A673 (cell line): ENCODE measurements at regions not wholly inside any gene's neighbourhood (a gene's known extent, or its start where the extent isn't known, plus 50 kb on each side); places are given as distances from the start of the nearest gene placed in this dataset.

Experiments used
- BruUV-seq: library from RNA; stranded (reverse); fragments of 400-500 nt; replicated peaks from 2 replicates; lab custom pipeline; 2021; lab: Mats Ljungman, UMichigan
- CTCF ChIA-PET: fragments of 300-600 bp; sonication (Branson Sonifier 250); formaldehyde crosslinking; loops from one replicate; lab custom pipeline; 2022; ENCODE audit warnings: antibody characterized with exemption; lab: Charles Lee
- POLR2A ChIA-PET: fragments of 300-600 bp; sonication (Branson Sonifier 250); formaldehyde crosslinking; loops from one replicate; lab custom pipeline; 2022; ENCODE audit warnings: antibody characterized with exemption; ENCODE audit not compliant: low non-redundant PET; lab: Charles Lee
- DNase-seq: peaks from one replicate; pipeline ENCODE4 v3.0.0-alpha.2; 2015; ENCODE audit warnings: low spot score
- H3K27ac ChIP-seq: fragments of 200-600 bp; sonication (generic); 2 replicates; pipeline ENCODE4 v1.5.1; 2016; ENCODE audit warnings: mixed run types, low read depth, mild to moderate bottlenecking, mixed read lengths, antibody characterized with exemption, low read length; ENCODE audit not compliant: poor library complexity, severe bottlenecking
- H3K27me3 ChIP-seq: fragments of 200-600 bp; sonication (generic); replicated peaks from 2 replicates; pipeline ENCODE4 v1.6.1; 2017; ENCODE audit warnings: mixed run types, low read depth, mild to moderate bottlenecking, mixed read lengths, antibody characterized with exemption, low read length; ENCODE audit not compliant: insufficient read depth, poor library complexity
- H3K36me3 ChIP-seq: fragments of 200-600 bp; sonication (generic); 2 replicates; pipeline ENCODE4 v1.6.1; 2016; ENCODE audit warnings: mixed run types, mild to moderate bottlenecking, mixed read lengths, antibody characterized with exemption, low read length; ENCODE audit not compliant: insufficient read depth, poor library complexity, severe bottlenecking
- H3K4me1 ChIP-seq: fragments of 200-600 bp; sonication (generic); 2 replicates; pipeline ENCODE4 v1.6.1; 2017; ENCODE audit warnings: mixed run types, mild to moderate bottlenecking, mixed read lengths, antibody characterized with exemption, low read length; ENCODE audit not compliant: insufficient read depth, poor library complexity, severe bottlenecking
- H3K4me3 ChIP-seq: fragments of 200-600 bp; sonication (generic); 2 replicates; pipeline ENCODE4 v1.5.1; 2016; ENCODE audit warnings: low read depth, mixed run types, mild to moderate bottlenecking, mixed read lengths, low read length; ENCODE audit not compliant: poor library complexity, severe bottlenecking
- H3K9me3 ChIP-seq: fragments of 200-600 bp; sonication (generic); 2 replicates; pipeline ENCODE4 v1.6.1; 2016; ENCODE audit warnings: mixed run types, low read depth, mild to moderate bottlenecking, mixed read lengths, antibody characterized with exemption, low read length; ENCODE audit not compliant: poor library complexity, severe bottlenecking
- EZH2 ChIP-seq: fragments of 200-600 bp; sonication (generic); IDR thresholded peaks from 2 replicates; pipeline ENCODE4 v1.6.1; 2017; ENCODE audit warnings: borderline replicate concordance, low read depth, mild to moderate bottlenecking, mixed read lengths, antibody characterized with exemption, low read length; ENCODE audit not compliant: poor library complexity, severe bottlenecking
- intact Hi-C: fragments of 100-400 bp; cut with micrococcal nuclease; formaldehyde crosslinking; loops from one replicate; pipeline ENCODE4 v1.10.0; 2022; ENCODE audit not compliant: unreplicated experiment
- TF ChIP-seq, protein P1 (sequence below): fragments of 300-800, 200-600 bp; sonication (generic); conservative IDR thresholded peaks from 2 replicates; pipeline ENCODE4 v1.5.1; 2017; ENCODE audit warnings: low read depth, mild to moderate bottlenecking, antibody characterized with exemption, low read length, moderate library complexity, mixed read lengths

DNA sequence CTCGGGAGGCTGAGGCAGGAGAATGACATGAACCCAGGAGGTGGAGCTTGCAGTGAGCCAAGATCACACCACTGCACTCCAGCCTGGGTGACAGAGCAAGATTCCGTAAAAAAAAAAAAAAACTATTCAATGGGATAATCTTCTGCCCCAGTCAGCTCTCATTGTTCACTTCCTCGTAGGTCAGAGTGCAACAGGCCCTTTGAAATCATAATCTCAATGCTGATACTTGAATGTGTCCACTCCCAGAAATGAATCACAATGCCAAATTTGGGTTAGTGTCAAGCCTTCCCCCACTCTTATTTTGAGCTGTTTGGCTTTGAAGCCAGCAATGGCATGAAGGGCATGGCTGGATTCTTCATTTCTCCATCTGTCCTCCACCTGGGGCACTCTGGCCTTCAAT is 610.3 kb upstream of the KLF4 start:
- intact Hi-C loops, result no loop called here
- CTCF ChIA-PET, result no interaction called here
- no peak for TF ChIP-seq EZH2
- TF ChIP-seq, protein P1, sequence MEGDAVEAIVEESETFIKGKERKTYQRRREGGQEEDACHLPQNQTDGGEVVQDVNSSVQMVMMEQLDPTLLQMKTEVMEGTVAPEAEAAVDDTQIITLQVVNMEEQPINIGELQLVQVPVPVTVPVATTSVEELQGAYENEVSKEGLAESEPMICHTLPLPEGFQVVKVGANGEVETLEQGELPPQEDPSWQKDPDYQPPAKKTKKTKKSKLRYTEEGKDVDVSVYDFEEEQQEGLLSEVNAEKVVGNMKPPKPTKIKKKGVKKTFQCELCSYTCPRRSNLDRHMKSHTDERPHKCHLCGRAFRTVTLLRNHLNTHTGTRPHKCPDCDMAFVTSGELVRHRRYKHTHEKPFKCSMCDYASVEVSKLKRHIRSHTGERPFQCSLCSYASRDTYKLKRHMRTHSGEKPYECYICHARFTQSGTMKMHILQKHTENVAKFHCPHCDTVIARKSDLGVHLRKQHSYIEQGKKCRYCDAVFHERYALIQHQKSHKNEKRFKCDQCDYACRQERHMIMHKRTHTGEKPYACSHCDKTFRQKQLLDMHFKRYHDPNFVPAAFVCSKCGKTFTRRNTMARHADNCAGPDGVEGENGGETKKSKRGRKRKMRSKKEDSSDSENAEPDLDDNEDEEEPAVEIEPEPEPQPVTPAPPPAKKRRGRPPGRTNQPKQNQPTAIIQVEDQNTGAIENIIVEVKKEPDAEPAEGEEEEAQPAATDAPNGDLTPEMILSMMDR, result no peak
- no peak for DNase-seq
- POLR2A ChIA-PET, result no interaction called here
- H3K36me3 ChIP-seq, result no peaks in the 10 kb centered on the region
- H3K27me3 ChIP-seq, result no peaks in the 10 kb centered on the region
- no TSS peak for BruUV-seq
- H3K27ac ChIP-seq, result no peak overlapping the region
- H3K4me1 ChIP-seq, result no peaks in the 10 kb centered on the region
- H3K4me3 ChIP-seq, result no peak overlapping the region
- H3K9me3 ChIP-seq, result no peaks in the 10 kb centered on the region

- Histone ChIP-seq H3K27me3 (no peaks in the 10 kb centered on the region), H3K36me3 (no peaks in the 10 kb centered on the region), H3K27ac (no peak overlapping the region), H3K4me1 (no peaks in the 10 kb centered on the region), H3K4me3 (no peak overlapping the region), H3K9me3 (peaks cover 11% of the 10 kb centered on the region)
- BruUV-seq, result no TSS peak
- POLR2A ChIA-PET, result no interaction called here
- intact Hi-C loops, result no loop called here
- CTCF ChIA-PET, result no interaction called here
- DNase-seq, result no peak
- TF ChIP-seq, protein P1, result no peak
- TF ChIP-seq EZH2, result no peak
Measured at GRCh38 chr9:108095496-108095895, 605.9 kb upstream of the KLF4 start.

- Histone ChIP-seq H3K4me1 (no peaks in the 10 kb centered on the region), H3K27ac (no peak overlapping the region), H3K27me3 (no peaks in the 10 kb centered on the region), H3K36me3 (no peaks in the 10 kb centered on the region), H3K9me3 (peaks cover 11% of the 10 kb centered on the region), H3K4me3 (no peak overlapping the region)
- DNase-seq, result no peak
- ChIA-PET POLR2A (no interaction called here), CTCF (no interaction called here)
- intact Hi-C loops, result no loop called here
- no TSS peak for BruUV-seq
- TF ChIP-seq EZH2, result no peak
- TF ChIP-seq, protein P1, result no peak
Measured at GRCh38 chr9:108094676-108094993, 605.1 kb upstream of the KLF4 start.
